ENCODE measurements at regions not wholly inside any gene's neighbourhood (a gene's known extent, or its start where the extent isn't known, plus 50 kb on each side); places are given as distances from the start of the nearest gene placed in this dataset.

- no peak for DNase-seq (ENCODE audit: extremely low spot score)
- ChIA-PET CTCF (no interaction called here), POLR2A (no interaction called here)
- TF ChIP-seq ELF4 (IDR thresholded peaks at IDR 0.05): no peak
- TF ChIP-seq SUZ12 (IDR thresholded peaks at IDR 0.05): no peak
- TF ChIP-seq NFRKB (IDR thresholded peaks at IDR 0.05): no peak
- TF ChIP-seq HDGF (IDR thresholded peaks at IDR 0.05; ENCODE audit: borderline replicate concordance): no peak
- TF ChIP-seq TARDBP (IDR thresholded peaks at IDR 0.05): no peak
- no peak for TF ChIP-seq FOXA1 (IDR thresholded peaks at IDR 0.05)
- no peak for TF ChIP-seq PKNOX1 (IDR thresholded peaks at IDR 0.05)
- TF ChIP-seq FOXK2 (IDR thresholded peaks at IDR 0.05): no peak
- no peak for TF ChIP-seq CTBP1 (IDR thresholded peaks at IDR 0.05; ENCODE audit: borderline replicate concordance)
- no peak for TF ChIP-seq LEF1 (IDR thresholded peaks at IDR 0.05; ENCODE audit: borderline replicate concordance)
- TF ChIP-seq SP1 (IDR thresholded peaks at IDR 0.05): no peak
- no peak for TF ChIP-seq ZNF384 (IDR thresholded peaks at IDR 0.05)
Observed at GRCh38 chr11:82233201-82233600, 500.5 kb downstream of the FAM181B start.

DNA sequence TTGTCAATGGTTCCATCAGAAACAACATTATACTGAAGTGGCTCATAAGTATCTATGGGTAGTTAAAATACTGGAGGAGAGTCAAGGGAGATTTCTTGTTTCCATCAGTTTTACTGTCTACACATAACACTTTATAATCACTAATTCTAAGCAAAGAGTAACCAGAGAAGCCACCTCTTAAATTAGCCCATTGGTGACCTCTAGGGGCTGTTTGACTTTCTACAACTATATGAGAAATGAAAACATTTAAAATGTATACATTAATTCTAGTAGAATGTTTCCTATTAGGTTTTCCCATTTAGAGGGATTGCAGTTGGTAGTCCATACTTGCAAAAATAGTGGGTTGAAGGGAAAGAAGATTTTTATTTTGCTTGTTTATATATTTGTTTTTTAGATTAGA lies 504.3 kb downstream of the FAM181B start:
- POLR2A ChIA-PET: no interaction called here
- TF ChIP-seq PKNOX1 (IDR thresholded peaks at IDR 0.05) (no peak), FOXM1 (IDR thresholded peaks at IDR 0.05; ENCODE audit: borderline replicate concordance) (no peak), FOXK2 (IDR thresholded peaks at IDR 0.05) (no peak), ARNT (IDR thresholded peaks at IDR 0.05) (no peak), SUZ12 (IDR thresholded peaks at IDR 0.05) (no peak), LEF1 (IDR thresholded peaks at IDR 0.05; ENCODE audit: borderline replicate concordance) (no peak), ZNF384 (IDR thresholded peaks at IDR 0.05) (no peak), BHLHE40 (IDR thresholded peaks at IDR 0.05; ENCODE audit: borderline replicate concordance) (no peak), L3MBTL2 (conservative IDR thresholded peaks at IDR 0.05) (no peak), FOXA1 (IDR thresholded peaks at IDR 0.05) (no peak), TARDBP (IDR thresholded peaks at IDR 0.05) (no peak), HDGF (IDR thresholded peaks at IDR 0.05; ENCODE audit: borderline replicate concordance) (no peak), ELF4 (IDR thresholded peaks at IDR 0.05) (no peak)
- CTCF ChIA-PET: no interaction called here
- peak; percentile 8 for DNase-seq (ENCODE audit: extremely low spot score)

DNA sequence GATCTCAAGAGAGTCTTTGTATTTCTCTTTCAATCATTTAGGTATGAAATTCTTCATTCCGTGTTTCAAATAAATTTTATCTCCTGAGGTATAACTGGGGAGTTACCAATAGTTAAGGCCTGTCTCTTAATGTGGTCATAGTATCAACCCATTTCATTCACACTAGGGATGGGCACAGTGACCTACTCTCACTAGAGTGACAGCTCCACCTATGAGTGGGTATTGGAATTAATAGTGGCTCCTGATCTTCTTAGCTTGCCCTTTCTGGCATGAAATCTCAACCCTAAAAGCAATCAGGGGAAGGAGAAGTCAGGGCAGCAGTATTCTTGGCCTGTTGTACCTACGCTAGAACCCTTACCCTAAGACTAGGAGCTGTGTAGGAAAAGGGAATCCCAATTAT lies 507.7 kb downstream of the FAM181B start:
- no peak for DNase-seq (ENCODE audit: extremely low spot score)
- TF ChIP-seq BHLHE40 (IDR thresholded peaks at IDR 0.05; ENCODE audit: borderline replicate concordance) (no peak), ELF4 (IDR thresholded peaks at IDR 0.05) (no peak), SP1 (IDR thresholded peaks at IDR 0.05) (no peak), LEF1 (IDR thresholded peaks at IDR 0.05; ENCODE audit: borderline replicate concordance) (no peak), SUZ12 (IDR thresholded peaks at IDR 0.05) (no peak), L3MBTL2 (conservative IDR thresholded peaks at IDR 0.05) (no peak), CTBP1 (IDR thresholded peaks at IDR 0.05; ENCODE audit: borderline replicate concordance) (no peak), FOXK2 (IDR thresholded peaks at IDR 0.05) (no peak), PKNOX1 (IDR thresholded peaks at IDR 0.05) (no peak), ARNT (IDR thresholded peaks at IDR 0.05) (no peak), TARDBP (IDR thresholded peaks at IDR 0.05) (no peak), FOXA1 (IDR thresholded peaks at IDR 0.05) (no peak), HDGF (IDR thresholded peaks at IDR 0.05; ENCODE audit: borderline replicate concordance) (no peak)
- POLR2A ChIA-PET: no interaction called here
- CTCF ChIA-PET: no interaction called here

DNA sequence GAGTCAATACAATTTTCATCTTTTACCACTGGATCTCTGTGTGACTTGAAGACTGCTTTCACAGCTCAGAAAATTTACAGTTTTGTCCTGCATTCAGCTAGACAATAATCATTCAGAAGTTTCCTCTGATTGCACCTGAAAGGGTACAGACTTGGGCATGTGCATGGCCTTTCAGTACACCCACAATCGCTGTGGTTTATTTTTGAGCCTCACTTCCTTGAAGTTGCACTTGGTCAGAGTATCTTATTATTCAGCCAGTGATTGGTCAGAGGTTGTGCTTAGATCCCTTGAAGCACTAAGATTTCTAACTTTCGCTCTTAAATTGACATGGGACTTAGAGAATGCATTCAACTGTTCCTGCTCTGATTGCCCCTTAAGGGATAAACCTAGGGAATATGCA lies 508.2 kb downstream of the FAM181B start:
- TF ChIP-seq L3MBTL2 (conservative IDR thresholded peaks at IDR 0.05) (no peak), ARNT (IDR thresholded peaks at IDR 0.05) (no peak), FOXA1 (IDR thresholded peaks at IDR 0.05) (no peak), FOXK2 (IDR thresholded peaks at IDR 0.05) (no peak), SP1 (IDR thresholded peaks at IDR 0.05) (no peak)
- ChIA-PET POLR2A (no interaction called here), CTCF (no interaction called here)
- DNase-seq (ENCODE audit: extremely low spot score): no peak

DNA sequence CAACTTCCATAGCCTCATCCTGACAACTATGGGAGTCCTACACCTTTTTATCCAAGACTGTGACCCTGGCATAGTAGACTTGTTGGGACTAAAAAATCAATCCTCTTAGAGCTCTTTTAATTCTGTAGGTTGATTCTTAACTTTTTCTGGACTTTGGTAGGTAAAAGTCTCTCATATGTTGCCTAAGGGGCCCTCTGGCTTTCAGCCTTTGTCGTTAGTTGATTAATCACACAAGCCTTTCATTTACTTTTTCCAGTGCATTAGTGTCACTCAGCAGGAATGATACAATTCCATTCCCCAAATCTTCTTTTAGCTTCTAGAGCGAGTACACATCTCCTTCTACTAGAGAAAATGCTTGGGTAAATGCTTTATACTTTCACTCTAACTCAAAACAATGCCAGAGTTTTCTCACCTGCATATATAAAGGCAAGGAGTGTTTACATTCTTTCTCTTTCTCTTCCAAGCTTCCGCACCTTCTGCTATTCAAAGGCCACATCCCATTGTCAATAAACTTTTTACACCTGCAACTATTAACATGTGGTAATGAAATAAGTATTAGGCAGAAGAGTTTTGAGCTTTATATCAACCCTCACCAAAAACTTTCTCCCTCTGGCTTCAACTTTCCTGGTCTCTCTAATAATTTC lies 516.6 kb downstream of the FAM181B start:
- TF ChIP-seq FOXK2 (IDR thresholded peaks at IDR 0.05): no peak
- no peak for TF ChIP-seq CTBP1 (IDR thresholded peaks at IDR 0.05; ENCODE audit: borderline replicate concordance)
- no peak for TF ChIP-seq FOXM1 (IDR thresholded peaks at IDR 0.05; ENCODE audit: borderline replicate concordance)
- no peak for TF ChIP-seq ZNF384 (IDR thresholded peaks at IDR 0.05)
- TF ChIP-seq HDGF (IDR thresholded peaks at IDR 0.05; ENCODE audit: borderline replicate concordance): no peak
- no peak for TF ChIP-seq L3MBTL2 (conservative IDR thresholded peaks at IDR 0.05)
- no peak for TF ChIP-seq SUZ12 (IDR thresholded peaks at IDR 0.05)
- TF ChIP-seq LEF1 (IDR thresholded peaks at IDR 0.05; ENCODE audit: borderline replicate concordance): no peak
- TF ChIP-seq TARDBP (IDR thresholded peaks at IDR 0.05): no peak
- TF ChIP-seq ARNT (IDR thresholded peaks at IDR 0.05): no peak
- TF ChIP-seq FOXA1 (IDR thresholded peaks at IDR 0.05): no peak
- no peak for TF ChIP-seq SP1 (IDR thresholded peaks at IDR 0.05)
- TF ChIP-seq BHLHE40 (IDR thresholded peaks at IDR 0.05; ENCODE audit: borderline replicate concordance): no peak
- TF ChIP-seq ELF4 (IDR thresholded peaks at IDR 0.05): no peak
- TF ChIP-seq PKNOX1 (IDR thresholded peaks at IDR 0.05): no peak
- TF ChIP-seq NFRKB (IDR thresholded peaks at IDR 0.05): no peak
- ChIA-PET POLR2A (no interaction called here), CTCF (no interaction called here)
- no peak for DNase-seq (ENCODE audit: extremely low spot score)

DNA sequence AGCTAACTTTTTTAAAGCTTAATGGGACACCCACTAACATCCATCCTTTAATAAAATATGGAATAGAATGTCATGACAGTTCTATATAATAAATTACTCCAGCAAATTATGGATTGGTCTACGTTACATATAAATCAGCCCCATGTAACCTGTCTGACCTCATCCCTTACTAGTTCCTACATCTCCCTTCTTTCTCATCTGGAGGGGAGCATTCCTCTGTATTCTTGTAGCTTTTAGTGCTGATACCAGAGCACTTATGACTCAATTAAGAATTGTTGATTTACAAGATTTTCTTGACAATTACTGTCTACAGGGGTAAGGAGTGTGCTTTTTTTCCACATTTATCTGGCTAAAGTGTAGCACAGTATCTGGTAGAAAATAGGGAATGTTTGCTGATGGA lies 523.7 kb downstream of the FAM181B start:
- DNase-seq (ENCODE audit: extremely low spot score): no peak
- TF ChIP-seq ELF4 (IDR thresholded peaks at IDR 0.05) (no peak), NFRKB (IDR thresholded peaks at IDR 0.05) (no peak)
- ChIA-PET CTCF (no interaction called here), POLR2A (no interaction called here)
